MM.1S (cell line): ENCODE measurements at regions not wholly inside any gene's neighbourhood (a gene's known extent, or its start where the extent isn't known, plus 50 kb on each side); places are given as distances from the start of the nearest gene placed in this dataset.

Experiments
- DNase-seq: peaks from one replicate; pipeline ENCODE4 v3.0.0-alpha.2; 2015
- H2AFZ ChIP-seq: fragments of 300-600 bp; sonication (generic); 2 replicates; pipeline ENCODE4 v1.6.0; 2016; ENCODE audit warnings: antibody characterized with exemption, low read length
- H3F3A ChIP-seq: fragments of 300-600 bp; sonication (generic); 2 replicates; pipeline ENCODE4 v1.6.1; 2016; ENCODE audit warnings: mild to moderate bottlenecking, antibody characterized with exemption, low read length, moderate library complexity, mixed read lengths; ENCODE audit not compliant: insufficient read depth
- H3K27ac ChIP-seq: fragments of 300-600 bp; sonication (generic); 2 replicates; pipeline ENCODE4 v1.5.1; 2016; ENCODE audit warnings: mild to moderate bottlenecking, low read length
- H3K27me3 ChIP-seq: fragments of 300-600 bp; sonication (generic); replicated peaks from 2 replicates; pipeline ENCODE4 v1.6.0; 2016; ENCODE audit warnings: low read length; ENCODE audit not compliant: insufficient read depth
- H3K36me3 ChIP-seq: fragments of 300-600 bp; sonication (generic); replicated peaks from 2 replicates; pipeline ENCODE4 v1.6.1; 2016; ENCODE audit warnings: mild to moderate bottlenecking, low read length, mixed read lengths; ENCODE audit not compliant: insufficient read depth
- H3K4me1 ChIP-seq: fragments of 300-600 bp; sonication (generic); 2 replicates; pipeline ENCODE4 v1.6.1; 2016; ENCODE audit warnings: low read length, mixed read lengths
- H3K4me2 ChIP-seq: fragments of 300-600 bp; sonication (generic); 2 replicates; pipeline ENCODE4 v1.6.0; 2016; ENCODE audit warnings: low read depth, low read length
- H3K4me3 ChIP-seq: fragments of 300-600 bp; sonication (generic); 2 replicates; pipeline ENCODE4 v1.5.1; 2016; ENCODE audit warnings: low read length, mixed read lengths
- H3K79me2 ChIP-seq: fragments of 300-600 bp; sonication (generic); 2 replicates; pipeline ENCODE4 v1.6.1; 2016; ENCODE audit warnings: mixed run types, low read length, mixed read lengths
- H3K9ac ChIP-seq: fragments of 300-600 bp; sonication (generic); 2 replicates; pipeline ENCODE4 v1.6.1; 2016; ENCODE audit warnings: low read length, mixed read lengths
- H3K9me2 ChIP-seq: fragments of 300-600 bp; sonication (generic); replicated peaks from 2 replicates; pipeline ENCODE4 v1.6.1; 2016; ENCODE audit warnings: mild to moderate bottlenecking, low read length, mixed read lengths; ENCODE audit not compliant: insufficient read depth
- H3K9me3 ChIP-seq: fragments of 300-600 bp; sonication (generic); replicated peaks from 2 replicates; pipeline ENCODE4 v1.6.1; 2016; ENCODE audit warnings: mild to moderate bottlenecking, low read length, mixed read lengths; ENCODE audit not compliant: insufficient read depth
- H4K20me1 ChIP-seq: fragments of 300-600 bp; sonication (generic); 2 replicates; pipeline ENCODE4 v1.6.1; 2016; ENCODE audit warnings: mild to moderate bottlenecking, low read length, moderate library complexity, mixed read lengths; ENCODE audit not compliant: insufficient read depth
- EZH2 ChIP-seq: fragments of 300-600 bp; sonication (generic); optimal IDR thresholded peaks from 2 replicates; pipeline ENCODE3; 2017; ENCODE audit warnings: low read depth, mild to moderate bottlenecking, antibody characterized with exemption, low read length, mixed read lengths
- EZH2phosphoT487 ChIP-seq: fragments of 300-600 bp; sonication (generic); IDR thresholded peaks from 2 replicates; pipeline ENCODE4 v1.6.1; 2018; ENCODE audit warnings: antibody characterized with exemption, low read length
- TF ChIP-seq, protein P1 (sequence below): fragments of 300-600 bp; sonication (generic); IDR thresholded peaks from 2 replicates; pipeline ENCODE4 v1.5.1; 2016; ENCODE audit warnings: antibody characterized with exemption, low read length, mixed read lengths

DNA sequence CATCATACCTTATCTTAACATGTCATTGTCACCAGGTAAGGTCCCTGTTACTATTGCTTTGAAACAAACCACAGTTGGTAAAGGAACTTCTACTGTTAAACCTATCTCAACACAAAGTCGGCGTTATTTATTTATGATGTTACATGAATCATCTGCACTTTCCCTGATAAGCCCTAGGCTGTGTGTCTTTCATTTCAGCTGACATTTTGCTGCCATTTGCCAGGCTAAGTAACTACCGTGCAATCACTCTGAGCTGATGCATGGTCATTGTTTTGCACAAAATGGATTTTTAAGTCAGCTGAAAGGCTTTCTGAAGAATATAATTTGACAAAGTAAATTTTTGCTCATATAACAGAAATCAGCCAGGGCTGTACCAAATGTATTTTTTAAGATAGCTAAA is 546.5 kb downstream of the ZNF608 start:
- Histone ChIP-seq H2AFZ (no peak overlapping the region), H3K9me3 (no peaks in the 10 kb centered on the region), H3K27me3 (no peaks in the 10 kb centered on the region), H3K9me2 (no peaks in the 10 kb centered on the region), H3K4me2 (no peak overlapping the region), H3K4me1 (no peaks in the 10 kb centered on the region), H3K9ac (no peak overlapping the region), H3K27ac (no peak overlapping the region), H3F3A (no peaks in the 10 kb centered on the region), H3K4me3 (no peak overlapping the region), H4K20me1 (no peaks in the 10 kb centered on the region), H3K79me2 (no peaks in the 10 kb centered on the region), H3K36me3 (no peaks in the 10 kb centered on the region)
- no peak for TF ChIP-seq EZH2phosphoT487
- TF ChIP-seq EZH2, result no peak
- TF ChIP-seq, protein P1, sequence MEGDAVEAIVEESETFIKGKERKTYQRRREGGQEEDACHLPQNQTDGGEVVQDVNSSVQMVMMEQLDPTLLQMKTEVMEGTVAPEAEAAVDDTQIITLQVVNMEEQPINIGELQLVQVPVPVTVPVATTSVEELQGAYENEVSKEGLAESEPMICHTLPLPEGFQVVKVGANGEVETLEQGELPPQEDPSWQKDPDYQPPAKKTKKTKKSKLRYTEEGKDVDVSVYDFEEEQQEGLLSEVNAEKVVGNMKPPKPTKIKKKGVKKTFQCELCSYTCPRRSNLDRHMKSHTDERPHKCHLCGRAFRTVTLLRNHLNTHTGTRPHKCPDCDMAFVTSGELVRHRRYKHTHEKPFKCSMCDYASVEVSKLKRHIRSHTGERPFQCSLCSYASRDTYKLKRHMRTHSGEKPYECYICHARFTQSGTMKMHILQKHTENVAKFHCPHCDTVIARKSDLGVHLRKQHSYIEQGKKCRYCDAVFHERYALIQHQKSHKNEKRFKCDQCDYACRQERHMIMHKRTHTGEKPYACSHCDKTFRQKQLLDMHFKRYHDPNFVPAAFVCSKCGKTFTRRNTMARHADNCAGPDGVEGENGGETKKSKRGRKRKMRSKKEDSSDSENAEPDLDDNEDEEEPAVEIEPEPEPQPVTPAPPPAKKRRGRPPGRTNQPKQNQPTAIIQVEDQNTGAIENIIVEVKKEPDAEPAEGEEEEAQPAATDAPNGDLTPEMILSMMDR, result no peak
- DNase-seq, result no peak

GRCh38 chr5:124195411-124195810 is 551.0 kb downstream of the ZNF608 start:
- Histone ChIP-seq H3K27ac (no peak overlapping the region), H3K9me2 (no peaks in the 10 kb centered on the region), H3F3A (no peaks in the 10 kb centered on the region), H2AFZ (no peak overlapping the region), H3K79me2 (no peaks in the 10 kb centered on the region), H3K9me3 (no peaks in the 10 kb centered on the region), H3K36me3 (no peaks in the 10 kb centered on the region), H3K4me1 (no peaks in the 10 kb centered on the region), H3K27me3 (no peaks in the 10 kb centered on the region), H3K4me3 (no peak overlapping the region), H3K9ac (no peak overlapping the region), H4K20me1 (no peaks in the 10 kb centered on the region), H3K4me2 (no peak overlapping the region)
- no peak for TF ChIP-seq EZH2
- no peak for TF ChIP-seq EZH2phosphoT487
- TF ChIP-seq, protein P1, result no peak
- no peak for DNase-seq

DNA sequence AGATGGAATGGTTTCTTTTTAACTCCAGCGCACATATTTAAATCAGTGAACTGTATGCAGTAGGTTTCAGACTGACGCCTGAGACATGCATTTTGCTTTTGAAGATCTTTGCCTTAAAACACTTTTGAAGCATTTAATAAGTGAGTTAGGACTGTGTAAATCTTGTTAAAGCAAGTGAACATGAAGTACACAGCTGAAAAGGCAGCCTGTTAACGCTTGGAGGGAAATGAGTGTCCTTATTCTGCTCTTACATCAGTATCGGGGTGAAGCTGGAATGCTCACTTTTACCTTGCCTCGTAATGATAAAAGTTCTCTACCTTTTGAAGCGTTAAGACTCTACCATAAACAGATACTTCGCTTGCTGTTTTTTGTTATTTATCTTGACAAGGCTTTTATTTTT is 552.2 kb downstream of the ZNF608 start:
- TF ChIP-seq EZH2 (no peak), EZH2phosphoT487 (no peak)
- TF ChIP-seq, protein P1, result no peak
- Histone ChIP-seq H3K4me3 (no peak overlapping the region), H2AFZ (no peak overlapping the region), H3K36me3 (no peaks in the 10 kb centered on the region), H4K20me1 (no peaks in the 10 kb centered on the region), H3K79me2 (no peaks in the 10 kb centered on the region), H3K27me3 (no peaks in the 10 kb centered on the region), H3F3A (no peaks in the 10 kb centered on the region), H3K4me1 (no peaks in the 10 kb centered on the region), H3K9me3 (no peaks in the 10 kb centered on the region), H3K9ac (no peak overlapping the region), H3K4me2 (no peak overlapping the region), H3K27ac (no peak overlapping the region), H3K9me2 (no peaks in the 10 kb centered on the region)
- no peak for DNase-seq
